ENCODE measurements at regions not wholly inside any gene's neighbourhood (a gene's known extent, or its start where the extent isn't known, plus 50 kb on each side); places are given as distances from the start of the nearest gene placed in this dataset.

DNA sequence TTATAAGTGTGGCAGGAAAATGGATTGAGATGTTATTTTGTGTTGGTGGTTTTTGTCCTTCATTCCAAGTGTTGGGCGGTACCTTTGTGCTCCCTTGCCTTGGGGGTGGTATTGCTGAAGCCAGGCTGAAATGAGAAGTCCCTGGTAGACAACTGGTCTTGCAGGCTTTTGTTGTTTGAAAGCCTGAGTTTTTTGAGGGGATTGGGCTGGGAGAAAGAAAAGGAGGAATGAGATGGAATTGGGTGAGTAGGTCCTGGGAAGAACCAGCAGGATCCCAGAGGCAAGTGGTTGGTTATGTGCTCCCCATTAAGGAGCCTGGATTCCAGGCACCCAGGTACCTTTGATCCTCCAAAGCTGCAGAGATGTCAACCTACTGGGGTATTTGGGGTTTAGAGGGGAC lies 93.7 kb upstream of the SLC2A1 start:
- Histone ChIP-seq H3K4me1 (ENCODE audit: control insufficient read depth in 1 of 2, insufficient read depth in 2 of 2, low read depth in 1 of 2, low read length in 1 of 2) (peaks cover 0 to 6% of the 10 kb centered on the region in 2 experiments; a peak in 1 of 4 replicates), H3K4me3 (ENCODE audit: low read depth in 2 of 2, low read length in 1 of 2) (no peak overlapping the region), H3K4me2 (no peak overlapping the region), H3F3A (replicated peaks; ENCODE audit: insufficient read depth) (no peaks in the 10 kb centered on the region), H3K79me2 (ENCODE audit: insufficient read depth) (no peaks in the 10 kb centered on the region), H3K9ac (no peak overlapping the region), H3K9me2 (no peaks in the 10 kb centered on the region), H3K36me3 (replicated peaks in 1 of 2; ENCODE audit: control insufficient read depth in 1 of 2, insufficient read depth in 2 of 2, low read length in 1 of 2) (no peaks in the 10 kb centered on the region), H3K27me3 (ENCODE audit: insufficient read depth) (no peaks in the 10 kb centered on the region), H2AFZ (ENCODE audit: low read depth) (no peak overlapping the region), H3K27ac (ENCODE audit: low read depth in 2 of 2, low read length in 1 of 2) (no peak overlapping the region), H4K20me1 (ENCODE audit: insufficient read depth) (no peaks in the 10 kb centered on the region), H3K9me3 (no peaks in the 10 kb centered on the region)
- ChIA-PET CTCF (interaction anchor here (1.0 to 3.0 kb wide), 3 partner anchors 10 to 139 kb away, joined by 3 to 16 read pairs (median 3); no protein-coding TSS in a partner anchor), POLR2A (no interaction called here)
- WGBS (ENCODE audit: low lambda C conversion rate) = 95% methylated on average over 1 of the region's 1 CpG
- TF ChIP-seq RCOR1 (IDR thresholded peaks at IDR 0.05; ENCODE audit: low read length) (no peak), MAX (IDR thresholded peaks at IDR 0.05; ENCODE audit: low read depth) (no peak), CTCF (IDR thresholded peaks at IDR 0.05) (no peak), NRF1 (IDR thresholded peaks at IDR 0.05; ENCODE audit: low read depth, low read length) (no peak), ZBTB33 (IDR thresholded peaks at IDR 0.05; ENCODE audit: borderline replicate concordance, low read depth) (no peak), POLR2AphosphoS5 (IDR thresholded peaks at IDR 0.05; ENCODE audit: low read depth, low read length) (no peak), RAD21 (IDR thresholded peaks at IDR 0.05; ENCODE audit: low read length) (no peak), ELF1 (IDR thresholded peaks at IDR 0.05) (no peak), CHD2 (IDR thresholded peaks at IDR 0.05; ENCODE audit: low read length, partially characterized antibody) (no peak), USF1 (IDR thresholded peaks at IDR 0.05; ENCODE audit: borderline replicate concordance, low read depth) (no peak), MXI1 (IDR thresholded peaks at IDR 0.05; ENCODE audit: low read depth, low read length) (no peak), TEAD4 (IDR thresholded peaks at IDR 0.05; ENCODE audit: borderline replicate concordance, insufficient read depth) (no peak), RFX5 (IDR thresholded peaks at IDR 0.05; ENCODE audit: low read length) (no peak), GABPA (IDR thresholded peaks at IDR 0.05; ENCODE audit: low read depth) (no peak), GATA2 (CRISPR knock-in tag; IDR thresholded peaks at IDR 0.05) (no peak)
- no peak for DNase-seq

All from SK-N-SH (cell line).